NCI-H82 treated with DMSO at 0.1 percent for 48 hours (cell line): ENCODE measurements at regions not wholly inside any gene's neighbourhood (a gene's known extent, or its start where the extent isn't known, plus 50 kb on each side); places are given as distances from the start of the nearest gene placed in this dataset.
A peak's percentile ranks its signal among the peaks of the same experiment; 100 is the strongest.

Source experiments
- DNase-seq: peaks from one replicate; lab custom pipeline; 2025; ENCODE audit not compliant: unreplicated experiment; lab: John Stamatoyannopoulos, UW

- DNase-seq = no peak
Observed at GRCh38 chr19:30757104-30757836, 385.1 kb downstream of the ZNF536 start.

GRCh38 chr19:30755581-30755980 lies 383.4 kb downstream of the ZNF536 start:
- DNase-seq = no peak

- no peak for DNase-seq
Observed at GRCh38 chr19:30754162-30754561, 382.0 kb downstream of the ZNF536 start.

DNA sequence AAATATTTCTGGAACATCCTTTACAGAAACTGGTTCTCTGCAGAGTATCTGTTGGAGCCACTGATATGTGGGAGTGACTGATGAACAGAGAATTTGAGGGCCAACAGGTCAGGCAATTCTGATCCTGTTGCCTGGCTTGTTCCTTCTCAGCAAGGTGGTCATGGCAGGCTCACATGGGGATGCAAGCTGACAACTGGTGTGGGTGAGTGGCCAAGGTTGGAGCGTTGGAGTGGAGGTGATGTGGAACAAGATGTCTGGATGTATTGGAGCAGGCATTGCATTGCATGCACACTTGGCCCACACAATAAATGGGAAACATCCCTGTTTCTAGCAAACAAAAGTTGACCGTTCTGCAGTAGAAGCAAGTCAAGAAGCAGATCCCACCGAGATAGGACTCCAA lies 380.7 kb downstream of the ZNF536 start:
- no peak for DNase-seq

- no peak for DNase-seq
Observed at GRCh38 chr19:30752201-30752600, 380.0 kb downstream of the ZNF536 start.

DNA sequence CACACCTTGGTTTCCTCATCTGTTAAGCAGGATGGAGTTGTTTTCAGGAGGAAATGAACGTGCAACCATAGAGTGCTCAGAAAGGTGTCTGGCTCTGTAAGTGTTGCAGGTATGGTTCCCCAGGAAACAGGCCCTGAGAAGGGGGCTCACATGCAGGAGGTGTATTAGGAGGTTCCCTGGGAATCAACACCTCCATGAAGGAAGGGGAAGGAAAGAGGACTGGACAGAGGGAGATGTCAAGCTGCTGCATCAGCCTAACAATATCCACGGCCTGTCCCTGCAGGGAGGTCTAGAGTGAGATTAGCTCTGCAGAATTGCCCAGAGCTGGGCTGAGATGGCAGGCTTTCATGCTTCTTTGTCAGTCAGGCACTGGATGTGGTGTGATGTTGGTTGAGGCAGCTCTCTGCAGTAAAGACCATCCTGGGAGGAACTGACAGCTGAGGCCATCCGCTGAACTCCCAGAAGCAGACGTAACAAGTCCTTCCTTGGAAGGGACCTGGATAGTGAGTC lies 373.3 kb downstream of the ZNF536 start:
- no peak for DNase-seq

GRCh38 chr19:30744741-30745475 lies 372.7 kb downstream of the ZNF536 start:
- no peak for DNase-seq

DNA sequence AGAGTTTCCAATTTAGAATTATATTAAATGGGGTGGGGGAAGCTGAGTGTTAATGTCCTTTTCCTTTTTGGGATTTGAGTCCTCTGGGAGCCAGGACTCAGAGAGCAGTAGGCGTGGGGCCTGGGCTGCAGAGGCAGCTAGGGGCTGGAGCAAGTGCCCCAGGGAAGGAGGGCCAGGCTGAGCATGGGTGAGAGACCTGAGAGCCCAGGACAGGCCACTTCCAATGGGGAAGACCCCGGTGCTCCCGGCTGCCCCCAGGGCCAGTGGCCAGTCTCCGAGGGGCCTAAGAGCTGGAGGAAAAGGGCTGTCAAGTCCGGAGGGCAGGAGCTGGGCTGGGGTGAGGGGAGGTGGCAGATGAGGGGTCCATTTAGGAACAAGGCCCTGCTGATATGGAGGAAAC lies 371.5 kb downstream of the ZNF536 start:
- no peak for DNase-seq

DNA sequence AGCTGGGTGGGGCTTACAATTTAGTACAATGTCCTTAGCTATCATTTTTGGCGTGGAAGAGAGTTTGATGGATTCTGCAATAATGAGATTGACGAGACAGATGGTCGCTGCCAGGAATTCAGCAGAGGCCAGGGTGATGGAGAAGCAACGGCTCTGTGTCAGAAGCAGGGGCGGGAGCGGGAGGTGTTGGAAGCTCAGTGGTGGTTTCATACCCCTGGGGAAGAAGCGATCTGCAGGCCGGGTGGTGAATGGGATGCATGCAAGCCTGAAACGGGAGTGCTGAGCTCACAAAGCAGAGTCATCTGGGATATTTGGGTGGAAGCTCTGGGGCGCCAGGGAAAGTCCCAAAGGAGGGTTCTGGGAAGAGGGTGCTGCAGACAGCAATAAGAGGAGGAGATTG lies 370.8 kb downstream of the ZNF536 start:
- peak; percentile 91 for DNase-seq

- no peak for DNase-seq
Observed at GRCh38 chr19:30742406-30742938, 370.3 kb downstream of the ZNF536 start.

- DNase-seq = no peak
Observed at GRCh38 chr19:30741566-30741965, 369.4 kb downstream of the ZNF536 start.

DNA sequence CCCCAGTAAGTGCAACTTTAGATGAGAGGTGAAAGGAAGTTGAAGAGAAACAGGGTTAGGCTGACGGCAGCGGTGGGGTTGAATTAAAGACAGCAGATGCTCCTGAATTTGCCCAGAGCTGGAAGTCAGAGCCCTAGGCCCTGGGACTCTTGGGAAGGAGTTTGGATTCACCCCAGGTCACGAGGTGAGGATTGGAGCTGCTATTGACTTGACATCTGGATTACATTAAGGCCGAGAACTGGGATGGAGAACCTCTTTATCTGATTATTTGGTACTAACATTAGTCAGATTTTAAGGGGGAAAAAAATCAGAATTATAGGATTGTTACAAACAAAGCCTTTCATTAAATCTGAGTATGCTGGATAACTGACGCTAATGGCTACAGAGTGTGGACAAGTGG lies 367.2 kb downstream of the ZNF536 start:
- DNase-seq = no peak

- DNase-seq = no peak
Observed at GRCh38 chr19:30738047-30738446, 365.9 kb downstream of the ZNF536 start.

DNA sequence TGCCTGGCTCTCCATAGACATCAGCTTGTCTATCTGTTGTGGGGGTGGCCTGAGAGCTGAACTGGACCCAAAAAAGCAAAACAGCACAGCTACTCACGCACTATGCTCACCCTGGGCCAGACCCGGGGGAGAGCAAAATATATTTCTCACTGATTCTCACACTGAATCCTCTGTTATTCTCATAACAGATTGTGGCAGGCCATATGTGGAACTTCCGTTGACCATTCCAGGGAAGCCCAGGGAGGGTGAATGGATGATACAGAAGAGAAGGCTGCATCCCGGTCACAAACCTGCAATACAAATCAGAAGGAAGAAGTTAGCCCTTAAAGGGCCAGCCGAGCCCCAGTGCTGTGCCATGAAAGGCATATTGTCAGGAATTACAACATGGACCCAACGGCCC lies 362.5 kb downstream of the ZNF536 start:
- no peak for DNase-seq

DNA sequence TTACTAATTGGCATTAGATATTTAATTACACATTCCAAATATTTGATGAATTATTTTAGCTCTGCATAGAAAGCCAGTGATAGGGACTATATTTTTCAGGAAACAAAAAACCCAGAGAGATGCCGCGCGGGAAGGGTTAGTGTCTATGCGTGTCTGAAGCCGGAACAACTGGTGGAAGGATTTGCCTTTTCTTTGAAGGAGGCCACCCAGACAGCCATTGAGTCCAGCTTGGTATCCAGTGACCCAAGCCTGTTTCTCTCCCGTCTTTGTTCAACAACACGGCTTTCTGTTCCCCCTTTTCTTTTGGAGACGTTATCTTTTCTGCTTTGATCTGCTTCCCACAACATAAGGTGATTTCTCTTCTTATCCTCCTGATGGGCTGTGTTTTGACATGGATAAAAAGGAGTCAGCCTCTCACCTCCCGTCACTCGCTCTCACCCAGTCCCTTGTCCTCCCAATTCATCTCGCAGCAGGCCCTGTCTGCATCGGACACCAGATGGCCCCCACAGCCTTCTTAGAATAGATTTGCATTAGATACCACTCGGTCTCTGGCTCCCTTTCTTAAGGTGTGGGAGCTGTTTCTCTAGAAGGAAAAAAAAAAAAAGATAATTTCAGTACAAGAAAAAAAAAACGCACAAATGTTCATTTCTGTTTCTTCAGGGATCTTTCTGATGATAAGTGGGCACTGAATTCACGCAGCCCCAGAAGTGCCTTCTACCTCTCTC lies 361.8 kb downstream of the ZNF536 start:
- peak; percentile 44 for DNase-seq

DNA sequence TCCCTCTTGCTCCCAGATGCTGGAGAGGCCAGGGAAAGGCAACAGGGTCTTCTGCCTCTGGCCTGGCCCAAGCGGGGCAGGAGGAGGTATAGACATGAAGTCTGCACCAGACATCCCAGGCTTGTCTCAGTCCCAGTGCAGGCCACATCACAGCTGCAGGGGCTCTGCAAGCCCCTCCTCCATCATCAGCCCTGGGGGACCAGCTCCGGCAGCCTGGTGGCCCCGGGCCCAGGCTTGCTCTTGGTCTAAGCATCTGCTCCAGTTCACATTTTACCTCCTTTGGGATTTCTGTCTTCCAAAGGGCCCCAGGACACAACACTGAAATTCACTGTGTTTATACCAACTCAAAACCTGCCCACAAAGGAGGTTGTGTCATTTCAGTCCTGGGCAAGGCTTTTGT lies 359.4 kb downstream of the ZNF536 start:
- no peak for DNase-seq

GRCh38 chr19:30729451-30729850 lies 357.3 kb downstream of the ZNF536 start:
- DNase-seq = no peak

DNA sequence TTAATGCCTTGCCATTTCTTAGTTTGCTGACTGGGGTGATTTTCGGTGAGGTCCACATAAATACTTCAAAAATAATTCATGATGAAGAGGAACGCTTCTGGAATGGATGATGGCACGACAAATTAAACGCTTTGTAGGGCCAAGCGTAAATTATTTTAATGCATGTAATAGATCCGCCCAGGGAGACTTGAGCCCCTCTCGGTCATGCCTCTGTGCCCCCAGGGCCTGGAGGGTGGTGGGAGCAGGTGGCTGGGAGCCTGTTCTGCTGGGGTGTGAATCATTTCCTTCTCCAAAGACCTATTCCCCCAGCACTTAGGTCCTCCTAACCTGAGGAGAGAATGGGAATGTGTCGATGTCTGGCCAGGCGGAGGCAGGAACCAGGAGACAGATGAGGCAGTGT lies 350.6 kb downstream of the ZNF536 start:
- no peak for DNase-seq

DNA sequence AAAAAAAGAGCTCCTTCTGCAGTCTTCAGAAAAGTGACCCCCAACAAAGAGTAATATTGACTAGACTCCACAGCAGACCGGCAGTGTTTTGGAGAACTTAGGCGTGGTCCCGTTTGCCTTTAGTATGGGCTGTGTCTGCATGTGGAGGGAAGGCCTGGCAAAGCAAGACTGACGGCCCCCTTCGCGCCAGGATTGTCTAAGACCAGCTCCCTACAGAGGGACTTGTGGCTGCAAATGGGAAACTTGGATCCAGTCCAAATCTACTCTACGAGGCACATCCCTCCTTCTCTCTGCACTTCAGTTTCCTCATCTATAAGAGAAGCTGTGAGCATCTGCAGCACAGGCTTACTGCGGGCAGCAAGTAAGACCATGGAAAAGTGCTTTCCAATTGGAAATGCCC lies 350.0 kb downstream of the ZNF536 start:
- peak; percentile 32 for DNase-seq

- DNase-seq = no peak
Observed at GRCh38 chr19:30719999-30720345, 347.8 kb downstream of the ZNF536 start.

- no peak for DNase-seq
Observed at GRCh38 chr19:30719189-30719998, 347.2 kb downstream of the ZNF536 start.
